SK-N-MC (cell line): ENCODE measurements at regions not wholly inside any gene's neighbourhood (a gene's known extent, or its start where the extent isn't known, plus 50 kb on each side); places are given as distances from the start of the nearest gene placed in this dataset.

Source experiments
- DNase-seq: peaks from one replicate; pipeline ENCODE4 v3.0.0-alpha.2; 2011; ENCODE audit warnings: low read depth, low spot score
- H3K27ac ChIP-seq: fragments of 200-600 bp; sonication (generic); 2 replicates; pipeline ENCODE4 v1.5.1; 2016; ENCODE audit warnings: mixed run types
- H3K36me3 ChIP-seq: fragments of 200-600 bp; sonication (generic); 2 replicates; pipeline ENCODE4 v1.6.1; 2017; ENCODE audit warnings: antibody characterized with exemption, low read length, mixed read lengths; ENCODE audit not compliant: insufficient read depth
- H3K4me3 ChIP-seq: fragments of 200-600 bp; sonication (generic); 2 replicates; pipeline ENCODE4 v1.5.1; 2016
- H3K9ac ChIP-seq: fragments of 200-600 bp; sonication (generic); 2 replicates; pipeline ENCODE4 v1.8.0; 2017; ENCODE audit warnings: mixed run types, mixed read lengths; ENCODE audit not compliant: insufficient read length
- H3K9me3 ChIP-seq: fragments of 200-600 bp; sonication (generic); 2 replicates; pipeline ENCODE4 v1.6.1; 2017; ENCODE audit warnings: low read depth, mild to moderate bottlenecking, antibody characterized with exemption, low read length, moderate library complexity, mixed read lengths
- EZH2 ChIP-seq: fragments of 200-600 bp; sonication (generic); IDR thresholded peaks from one replicate; pipeline ENCODE4 v1.6.1; 2017; ENCODE audit warnings: antibody characterized with exemption
- FOXP2 ChIP-seq: optimal IDR thresholded peaks from 2 replicates; pipeline ENCODE3; 2011; ENCODE audit warnings: mild to moderate bottlenecking, moderate library complexity; ENCODE audit not compliant: insufficient read depth; ENCODE audit errors: extremely low read length, control extremely low read depth
- POLR2AphosphoS5 ChIP-seq: IDR thresholded peaks from 2 replicates; pipeline ENCODE4 v1.6.1; 2012; ENCODE audit warnings: mild to moderate bottlenecking, low read depth, low read length, borderline replicate concordance

DNA sequence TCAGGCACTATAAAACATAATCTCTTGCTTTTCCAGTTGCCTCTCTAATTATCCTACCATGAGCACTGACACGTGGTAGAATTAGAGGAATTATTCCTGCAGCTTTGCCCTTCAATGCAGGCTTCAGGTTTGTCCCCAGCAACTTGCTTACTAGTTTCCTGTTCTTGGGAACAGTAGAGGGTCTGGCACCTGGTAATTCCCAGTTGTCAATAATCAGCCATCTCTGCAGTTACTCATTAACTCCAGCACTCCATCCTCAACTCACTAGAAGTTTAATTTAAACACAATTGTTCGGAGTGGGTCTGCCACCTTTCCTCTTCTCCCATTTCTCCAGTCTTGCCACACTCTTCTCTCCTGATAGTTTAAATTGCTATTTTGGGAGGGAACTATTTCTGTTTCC lies 324.3 kb upstream of the KIAA1217 start:
- no peak for TF ChIP-seq EZH2
- no peak for TF ChIP-seq FOXP2
- no peak for TF ChIP-seq POLR2AphosphoS5

GRCh38 chr10:23885853-23886252 lies 323.1 kb upstream of the KIAA1217 start:
- Histone ChIP-seq H3K9ac (no peak overlapping the region), H3K9me3 (no peaks in the 10 kb centered on the region), H3K4me3 (no peak overlapping the region), H3K27ac (no peak overlapping the region), H3K36me3 (no peaks in the 10 kb centered on the region)
- TF ChIP-seq POLR2AphosphoS5 (no peak), FOXP2 (no peak), EZH2 (no peak)
- no peak for DNase-seq

More for the DNA sequence above, 324.3 kb upstream of the KIAA1217 start:
- H3K9ac ChIP-seq, result no peak overlapping the region
- H3K36me3 ChIP-seq, result no peaks in the 10 kb centered on the region
- DNase-seq, result no peak
- H3K9me3 ChIP-seq, result no peaks in the 10 kb centered on the region
- no peak overlapping the region for H3K27ac ChIP-seq
- no peak overlapping the region for H3K4me3 ChIP-seq

- Histone ChIP-seq H3K4me3 (no peak overlapping the region), H3K36me3 (no peaks in the 10 kb centered on the region), H3K9ac (no peak overlapping the region), H3K9me3 (no peaks in the 10 kb centered on the region), H3K27ac (no peak overlapping the region)
- no peak for DNase-seq
- no peak for TF ChIP-seq FOXP2
Observed at GRCh38 chr10:23886355-23886754, 322.6 kb upstream of the KIAA1217 start.

DNA sequence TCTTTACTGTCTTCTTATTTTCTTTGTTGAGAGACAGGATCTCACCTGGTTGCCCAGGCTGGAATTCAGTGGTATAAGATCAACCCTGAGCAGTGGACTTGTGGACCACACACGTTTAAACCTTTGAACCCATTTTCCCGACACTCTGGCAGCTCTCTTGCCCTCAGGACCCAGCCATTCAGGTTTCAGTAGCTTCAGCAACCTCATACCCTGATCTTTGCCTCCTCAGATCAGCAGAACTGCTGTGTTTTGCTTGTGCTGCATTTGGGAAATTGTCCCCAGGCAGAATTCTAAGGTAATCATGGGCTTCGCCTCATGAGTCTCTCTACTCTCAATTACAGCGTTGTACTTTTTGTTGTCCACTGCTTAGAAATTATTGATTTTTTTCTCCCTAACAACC lies 317.6 kb upstream of the KIAA1217 start:
- H3K27ac ChIP-seq, result no peak overlapping the region

GRCh38 chr10:23892296-23892695 lies 316.6 kb upstream of the KIAA1217 start:
- Histone ChIP-seq H3K36me3 (no peaks in the 10 kb centered on the region), H3K9ac (no peak overlapping the region)
- TF ChIP-seq FOXP2, result no peak
- no peak for TF ChIP-seq POLR2AphosphoS5
- no peak for TF ChIP-seq EZH2

More for the DNA sequence above, 317.6 kb upstream of the KIAA1217 start:
- no peak overlapping the region for H3K9ac ChIP-seq
- DNase-seq, result no peak
- H3K4me3 ChIP-seq, result no peak overlapping the region
- TF ChIP-seq EZH2 (no peak), FOXP2 (no peak), POLR2AphosphoS5 (no peak)
- no peaks in the 10 kb centered on the region for H3K9me3 ChIP-seq
- no peaks in the 10 kb centered on the region for H3K36me3 ChIP-seq

GRCh38 chr10:23897267-23897666 lies 311.7 kb upstream of the KIAA1217 start:
- DNase-seq, result no peak

More at GRCh38 chr10:23892296-23892695, 316.6 kb upstream of the KIAA1217 start:
- DNase-seq, result no peak
- Histone ChIP-seq H3K27ac (no peak overlapping the region), H3K4me3 (no peak overlapping the region), H3K9me3 (no peaks in the 10 kb centered on the region)

DNA sequence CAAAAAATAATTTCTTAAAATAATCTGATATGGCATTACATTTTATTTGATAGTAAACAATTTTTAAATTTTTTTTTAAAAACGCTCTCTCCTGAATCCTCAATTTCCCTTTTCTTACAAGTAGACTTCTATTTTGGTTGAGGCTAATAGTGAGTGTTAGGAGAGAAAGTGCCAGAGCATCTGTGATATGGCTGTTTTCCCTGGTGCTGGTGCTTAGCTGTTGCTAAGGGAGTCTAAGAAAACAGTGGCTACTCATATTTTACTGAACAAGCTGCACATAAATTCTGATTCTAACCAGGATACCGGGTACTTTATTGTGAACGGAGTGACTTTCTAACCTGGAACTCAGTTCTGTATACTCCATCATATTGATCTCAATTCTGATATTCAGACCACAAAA lies 311.1 kb upstream of the KIAA1217 start:
- no peak overlapping the region for H3K9ac ChIP-seq
- DNase-seq, result no peak
- H3K36me3 ChIP-seq, result no peaks in the 10 kb centered on the region
- no peak overlapping the region for H3K4me3 ChIP-seq
- TF ChIP-seq FOXP2, result no peak
- TF ChIP-seq EZH2, result no peak
- no peaks in the 10 kb centered on the region for H3K9me3 ChIP-seq
- H3K27ac ChIP-seq, result no peak overlapping the region

More at GRCh38 chr10:23897267-23897666, 311.7 kb upstream of the KIAA1217 start:
- TF ChIP-seq EZH2, result no peak
- no peak for TF ChIP-seq POLR2AphosphoS5
- TF ChIP-seq FOXP2, result no peak
- no peak overlapping the region for H3K27ac ChIP-seq
- H3K36me3 ChIP-seq, result no peaks in the 10 kb centered on the region
- no peaks in the 10 kb centered on the region for H3K9me3 ChIP-seq
- H3K4me3 ChIP-seq, result no peak overlapping the region
- H3K9ac ChIP-seq, result no peak overlapping the region

- H3K27ac ChIP-seq, result no peak overlapping the region
Observed at GRCh38 chr10:23899166-23899565, 309.8 kb upstream of the KIAA1217 start.

DNA sequence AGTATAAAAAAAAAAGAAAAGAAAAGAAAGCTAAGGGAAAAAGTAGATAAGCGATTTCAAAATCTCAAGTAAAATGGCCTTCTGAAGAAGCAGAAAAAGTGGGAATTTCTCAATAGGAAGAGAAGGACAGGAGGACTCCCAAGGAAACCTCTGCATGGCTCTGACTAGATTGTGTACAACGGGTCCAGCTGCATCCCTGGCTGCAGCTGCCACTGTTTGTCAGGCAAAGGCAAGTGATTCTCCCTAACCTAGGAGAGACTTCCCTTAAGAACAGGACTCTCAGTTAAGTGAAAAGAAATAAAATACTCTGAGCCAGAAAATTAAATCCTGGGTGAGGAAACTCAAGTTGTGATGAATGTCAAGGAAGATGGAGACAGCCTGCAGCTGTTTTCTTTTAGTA lies 298.6 kb upstream of the KIAA1217 start:
- TF ChIP-seq POLR2AphosphoS5, result no peak
- Histone ChIP-seq H3K9me3 (no peaks in the 10 kb centered on the region), H3K9ac (no peak overlapping the region)

More at GRCh38 chr10:23899166-23899565, 309.8 kb upstream of the KIAA1217 start:
- Histone ChIP-seq H3K4me3 (no peak overlapping the region), H3K9me3 (no peaks in the 10 kb centered on the region), H3K36me3 (no peaks in the 10 kb centered on the region), H3K9ac (no peak overlapping the region)
- no peak for TF ChIP-seq POLR2AphosphoS5
- TF ChIP-seq EZH2, result no peak
- TF ChIP-seq FOXP2, result no peak
- no peak for DNase-seq

GRCh38 chr10:23912884-23913404 lies 296.0 kb upstream of the KIAA1217 start:
- Histone ChIP-seq H3K36me3 (no peaks in the 10 kb centered on the region), H3K27ac (no peak overlapping the region), H3K4me3 (no peak overlapping the region), H3K9me3 (no peaks in the 10 kb centered on the region), H3K9ac (no peak overlapping the region)
- TF ChIP-seq POLR2AphosphoS5, result no peak
- TF ChIP-seq EZH2, result no peak
- no peak for TF ChIP-seq FOXP2
- DNase-seq, result no peak

More for the DNA sequence above, 298.6 kb upstream of the KIAA1217 start:
- Histone ChIP-seq H3K27ac (no peak overlapping the region), H3K36me3 (no peaks in the 10 kb centered on the region), H3K4me3 (no peak overlapping the region)
- no peak for DNase-seq
